Endothelial cell of umbilical vein (primary cell): ENCODE measurements at regions not wholly inside any gene's neighbourhood (a gene's known extent, or its start where the extent isn't known, plus 50 kb on each side); places are given as distances from the start of the nearest gene placed in this dataset.

Experiments used
- EZH2 ChIP-seq: IDR thresholded peaks from 2 replicates; pipeline ENCODE4 v1.6.1; 2012; ENCODE audit warnings: borderline replicate concordance, low read depth, mild to moderate bottlenecking, moderate library complexity, low read length, inconsistent platforms; ENCODE audit not compliant: severe bottlenecking
- MYC ChIP-seq: IDR thresholded peaks from one replicate; pipeline ENCODE4 v1.6.1; 2011; ENCODE audit warnings: mild to moderate bottlenecking, low read depth, low read length
- POLR2A ChIP-seq: IDR thresholded peaks from 2 replicates; pipeline ENCODE4 v1.6.1; 2012; ENCODE audit warnings: low read depth, mild to moderate bottlenecking, control low read depth, low read length
- POLR2AphosphoS5 ChIP-seq: IDR thresholded peaks from 2 replicates; pipeline ENCODE4 v1.6.1; 2012; ENCODE audit warnings: low read depth, mild to moderate bottlenecking, control low read depth, low read length, moderate library complexity; ENCODE audit not compliant: insufficient read depth
- TF ChIP-seq, protein P1 (sequence below), 2 donors: IDR thresholded peaks; 1 replicate in 1 of 2; 2 replicates in 1 of 2; pipeline ENCODE4 v1.5.1; 2011; ENCODE audit warnings: low read length in 2 of 2, mild to moderate bottlenecking in 2 of 2, moderate library complexity in 2 of 2, control low read depth in 1 of 2, inconsistent platforms in 1 of 2, low read depth in 1 of 2; ENCODE audit not compliant: insufficient read depth in 1 of 2; ENCODE audit errors: extremely low read depth in 1 of 2

DNA sequence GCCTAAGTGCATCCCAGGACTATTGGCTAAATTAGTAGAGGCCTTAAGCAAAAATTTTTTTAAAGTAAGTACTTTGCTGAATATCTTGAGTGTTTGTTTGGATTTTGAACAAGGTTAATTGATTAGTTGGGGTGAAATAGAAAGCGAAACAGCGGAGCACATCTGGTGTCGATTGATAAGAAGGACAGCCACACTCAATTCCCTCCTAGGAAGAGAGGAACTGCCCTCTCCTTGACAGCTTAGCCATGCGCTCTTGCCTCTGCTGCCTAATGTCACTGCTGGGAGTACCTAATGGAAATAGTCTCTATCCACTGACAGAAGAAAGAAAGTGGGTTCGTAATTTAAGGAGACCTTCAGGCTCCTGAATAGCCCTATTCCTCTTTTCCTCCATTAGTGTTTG, 943.6 kb downstream of the DIPK2A start:
- TF ChIP-seq POLR2AphosphoS5 (no peak), POLR2A (no peak), MYC (no peak), EZH2 (no peak)
- TF ChIP-seq, protein P1, sequence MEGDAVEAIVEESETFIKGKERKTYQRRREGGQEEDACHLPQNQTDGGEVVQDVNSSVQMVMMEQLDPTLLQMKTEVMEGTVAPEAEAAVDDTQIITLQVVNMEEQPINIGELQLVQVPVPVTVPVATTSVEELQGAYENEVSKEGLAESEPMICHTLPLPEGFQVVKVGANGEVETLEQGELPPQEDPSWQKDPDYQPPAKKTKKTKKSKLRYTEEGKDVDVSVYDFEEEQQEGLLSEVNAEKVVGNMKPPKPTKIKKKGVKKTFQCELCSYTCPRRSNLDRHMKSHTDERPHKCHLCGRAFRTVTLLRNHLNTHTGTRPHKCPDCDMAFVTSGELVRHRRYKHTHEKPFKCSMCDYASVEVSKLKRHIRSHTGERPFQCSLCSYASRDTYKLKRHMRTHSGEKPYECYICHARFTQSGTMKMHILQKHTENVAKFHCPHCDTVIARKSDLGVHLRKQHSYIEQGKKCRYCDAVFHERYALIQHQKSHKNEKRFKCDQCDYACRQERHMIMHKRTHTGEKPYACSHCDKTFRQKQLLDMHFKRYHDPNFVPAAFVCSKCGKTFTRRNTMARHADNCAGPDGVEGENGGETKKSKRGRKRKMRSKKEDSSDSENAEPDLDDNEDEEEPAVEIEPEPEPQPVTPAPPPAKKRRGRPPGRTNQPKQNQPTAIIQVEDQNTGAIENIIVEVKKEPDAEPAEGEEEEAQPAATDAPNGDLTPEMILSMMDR (IDR thresholded peaks at IDR 0.05; ENCODE audit: extremely low read depth in 1 of 2, insufficient read depth in 1 of 2, low read depth in 1 of 2, low read length in 2 of 2) = no peak
